ENCODE measurements at regions not wholly inside any gene's neighbourhood (a gene's known extent, or its start where the extent isn't known, plus 50 kb on each side); places are given as distances from the start of the nearest gene placed in this dataset.
A peak's percentile ranks its signal among the peaks of the same experiment; 100 is the strongest.
"Not testable (repeated sequence)": the region's sequence is repeated elsewhere in the genome, so short reads cannot be mapped to it uniquely, and the experiment has no call there.

DNA sequence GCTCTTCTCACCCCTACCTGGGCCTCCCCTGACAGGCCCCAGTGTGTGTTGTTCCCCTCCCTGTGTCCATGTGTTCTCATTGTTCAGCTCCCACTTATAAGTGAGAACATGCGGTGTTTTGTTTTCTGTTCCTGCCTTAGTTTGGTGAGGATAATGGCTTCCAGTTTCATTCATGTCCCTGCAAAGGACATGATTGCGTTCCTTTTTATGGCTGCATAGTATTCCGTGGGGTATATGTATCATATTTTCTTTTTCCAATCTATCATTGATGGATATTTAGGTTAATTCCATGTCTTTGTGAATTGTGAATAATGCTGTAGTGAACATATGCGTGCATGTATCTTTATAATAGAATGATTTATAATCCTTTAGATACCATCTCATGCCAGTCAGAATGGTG, 159.4 kb upstream of the RPS23 start:
- intact Hi-C loops (cut with micrococcal nuclease); H3K4me2 ChIP-seq (ENCODE audit: insufficient read depth, low read length); H3K36me3 ChIP-seq (ENCODE audit: control insufficient read depth, insufficient read depth, low read length); ATAC-seq; H3K9me3 ChIP-seq (replicated peaks; ENCODE audit: control insufficient read depth, insufficient read depth, low read depth, low read length); BruUV-seq (replicated peaks); H3K27ac ChIP-seq (ENCODE audit: extremely low read depth, low read depth, low read length); H4K20me1 ChIP-seq (replicated peaks; ENCODE audit: control insufficient read depth, insufficient read depth, low read length); FAIRE-seq; H3K27me3 ChIP-seq (ENCODE audit: control insufficient read depth in 2 of 2, insufficient read depth in 2 of 2, low read length in 2 of 2); DNase-seq (ENCODE audit: extremely low read depth in 1 of 4, low spot score in 3 of 4); H3K4me3 ChIP-seq; H3K4me1 ChIP-seq (replicated peaks in 1 of 2; ENCODE audit: control insufficient read depth in 2 of 2, insufficient read depth in 2 of 2, low read length in 2 of 2); H3K9me1 ChIP-seq (ENCODE audit: control insufficient read depth, insufficient read depth, low read length); H2AFZ ChIP-seq (ENCODE audit: low read depth, low read length); H3K9ac ChIP-seq (ENCODE audit: insufficient read depth in 1 of 2, low read depth in 2 of 2, low read length in 2 of 2); H3K79me2 ChIP-seq (ENCODE audit: control insufficient read depth, insufficient read depth, low read length); in situ Hi-C loops (cut with MboI); CTCF ChIA-PET (ENCODE audit: low intra/inter-chr PET ratio): not testable (repeated sequence)
- POLR2A ChIA-PET, result interaction anchor here (0.6 kb wide), 1 partner anchor 208 kb away, joined by 5 read pairs; no protein-coding TSS in a partner anchor
- TF ChIP-seq ZNF146 (CRISPR knock-in tag; IDR thresholded peaks at IDR 0.05; ENCODE audit: unreplicated experiment), result peak; percentile 77
- WGBS (ENCODE audit: insufficient coverage, low coverage, missing lambda C conversion rate), result 55% methylated on average over 4 of the region's 4 CpGs

- H4K20me1 ChIP-seq (replicated peaks; ENCODE audit: control insufficient read depth, insufficient read depth, low read length), result no peaks in the 10 kb centered on the region
- ATAC-seq (peak; percentile 57), DNase-seq (ENCODE audit: extremely low read depth in 1 of 4, low spot score in 3 of 4) (no peak), FAIRE-seq (no peak)
- intact Hi-C loops (cut with micrococcal nuclease), result no loop called here
- in situ Hi-C loops (cut with MboI), result no loop called here
- ChIA-PET POLR2A (no interaction called here), CTCF (ENCODE audit: low intra/inter-chr PET ratio) (no interaction called here)
- BruUV-seq (replicated peaks), result no TSS peak
- no peaks in the 10 kb centered on the region for H3K9me1 ChIP-seq (ENCODE audit: control insufficient read depth, insufficient read depth, low read length)
- H3K27ac ChIP-seq (ENCODE audit: extremely low read depth, low read depth, low read length), result no peak overlapping the region
- H3K27me3 ChIP-seq (ENCODE audit: control insufficient read depth in 2 of 2, insufficient read depth in 2 of 2, low read length in 2 of 2), result no peaks in the 10 kb centered on the region
- peaks cover 0 to 5% of the 10 kb centered on the region in 2 experiments; a peak in 1 of 5 replicates for H3K4me1 ChIP-seq (replicated peaks in 1 of 2; ENCODE audit: control insufficient read depth in 2 of 2, insufficient read depth in 2 of 2, low read length in 2 of 2)
- H3K4me3 ChIP-seq, result no peak overlapping the region
- peaks cover 2% of the 10 kb centered on the region; the same call in 1 of the 3 replicates for H3K79me2 ChIP-seq (ENCODE audit: control insufficient read depth, insufficient read depth, low read length)
- H3K4me2 ChIP-seq (ENCODE audit: insufficient read depth, low read length), result no peak overlapping the region
- 46% methylated on average over 2 of the region's 2 CpGs for WGBS (ENCODE audit: insufficient coverage, low coverage, missing lambda C conversion rate)
- no peak overlapping the region for H2AFZ ChIP-seq (ENCODE audit: low read depth, low read length)
- H3K9ac ChIP-seq (ENCODE audit: insufficient read depth in 1 of 2, low read depth in 2 of 2, low read length in 2 of 2), result no peak overlapping the region
- H3K36me3 ChIP-seq (ENCODE audit: control insufficient read depth, insufficient read depth, low read length), result no peaks in the 10 kb centered on the region
- H3K9me3 ChIP-seq (replicated peaks; ENCODE audit: control insufficient read depth, insufficient read depth, low read depth, low read length), result no peaks in the 10 kb centered on the region
- TF ChIP-seq ERF (CRISPR knock-in tag; IDR thresholded peaks at IDR 0.05) (no peak), HMG20A (CRISPR knock-in tag; conservative IDR thresholded peaks at IDR 0.05) (no peak), TCF7L2 (IDR thresholded peaks at IDR 0.05; ENCODE audit: low read depth, low read length) (no peak), SP2 (IDR thresholded peaks at IDR 0.05; ENCODE audit: extremely low read depth, low read depth, low read length, poor library complexity, severe bottlenecking) (no peak), PHF8 (IDR thresholded peaks at IDR 0.05; ENCODE audit: borderline replicate concordance, low read length) (no peak), RB1 (IDR thresholded peaks at IDR 0.05; ENCODE audit: low read depth) (no peak), CEBPB (tag; IDR thresholded peaks at IDR 0.05) (no peak)
- TF ChIP-seq, protein P1, sequence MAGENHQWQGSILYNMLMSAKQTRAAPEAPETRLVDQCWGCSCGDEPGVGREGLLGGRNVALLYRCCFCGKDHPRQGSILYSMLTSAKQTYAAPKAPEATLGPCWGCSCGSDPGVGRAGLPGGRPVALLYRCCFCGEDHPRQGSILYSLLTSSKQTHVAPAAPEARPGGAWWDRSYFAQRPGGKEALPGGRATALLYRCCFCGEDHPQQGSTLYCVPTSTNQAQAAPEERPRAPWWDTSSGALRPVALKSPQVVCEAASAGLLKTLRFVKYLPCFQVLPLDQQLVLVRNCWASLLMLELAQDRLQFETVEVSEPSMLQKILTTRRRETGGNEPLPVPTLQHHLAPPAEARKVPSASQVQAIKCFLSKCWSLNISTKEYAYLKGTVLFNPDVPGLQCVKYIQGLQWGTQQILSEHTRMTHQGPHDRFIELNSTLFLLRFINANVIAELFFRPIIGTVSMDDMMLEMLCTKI (IDR thresholded peaks at IDR 0.05; ENCODE audit: partially characterized antibody), result no peak
- TF ChIP-seq, protein P2, sequence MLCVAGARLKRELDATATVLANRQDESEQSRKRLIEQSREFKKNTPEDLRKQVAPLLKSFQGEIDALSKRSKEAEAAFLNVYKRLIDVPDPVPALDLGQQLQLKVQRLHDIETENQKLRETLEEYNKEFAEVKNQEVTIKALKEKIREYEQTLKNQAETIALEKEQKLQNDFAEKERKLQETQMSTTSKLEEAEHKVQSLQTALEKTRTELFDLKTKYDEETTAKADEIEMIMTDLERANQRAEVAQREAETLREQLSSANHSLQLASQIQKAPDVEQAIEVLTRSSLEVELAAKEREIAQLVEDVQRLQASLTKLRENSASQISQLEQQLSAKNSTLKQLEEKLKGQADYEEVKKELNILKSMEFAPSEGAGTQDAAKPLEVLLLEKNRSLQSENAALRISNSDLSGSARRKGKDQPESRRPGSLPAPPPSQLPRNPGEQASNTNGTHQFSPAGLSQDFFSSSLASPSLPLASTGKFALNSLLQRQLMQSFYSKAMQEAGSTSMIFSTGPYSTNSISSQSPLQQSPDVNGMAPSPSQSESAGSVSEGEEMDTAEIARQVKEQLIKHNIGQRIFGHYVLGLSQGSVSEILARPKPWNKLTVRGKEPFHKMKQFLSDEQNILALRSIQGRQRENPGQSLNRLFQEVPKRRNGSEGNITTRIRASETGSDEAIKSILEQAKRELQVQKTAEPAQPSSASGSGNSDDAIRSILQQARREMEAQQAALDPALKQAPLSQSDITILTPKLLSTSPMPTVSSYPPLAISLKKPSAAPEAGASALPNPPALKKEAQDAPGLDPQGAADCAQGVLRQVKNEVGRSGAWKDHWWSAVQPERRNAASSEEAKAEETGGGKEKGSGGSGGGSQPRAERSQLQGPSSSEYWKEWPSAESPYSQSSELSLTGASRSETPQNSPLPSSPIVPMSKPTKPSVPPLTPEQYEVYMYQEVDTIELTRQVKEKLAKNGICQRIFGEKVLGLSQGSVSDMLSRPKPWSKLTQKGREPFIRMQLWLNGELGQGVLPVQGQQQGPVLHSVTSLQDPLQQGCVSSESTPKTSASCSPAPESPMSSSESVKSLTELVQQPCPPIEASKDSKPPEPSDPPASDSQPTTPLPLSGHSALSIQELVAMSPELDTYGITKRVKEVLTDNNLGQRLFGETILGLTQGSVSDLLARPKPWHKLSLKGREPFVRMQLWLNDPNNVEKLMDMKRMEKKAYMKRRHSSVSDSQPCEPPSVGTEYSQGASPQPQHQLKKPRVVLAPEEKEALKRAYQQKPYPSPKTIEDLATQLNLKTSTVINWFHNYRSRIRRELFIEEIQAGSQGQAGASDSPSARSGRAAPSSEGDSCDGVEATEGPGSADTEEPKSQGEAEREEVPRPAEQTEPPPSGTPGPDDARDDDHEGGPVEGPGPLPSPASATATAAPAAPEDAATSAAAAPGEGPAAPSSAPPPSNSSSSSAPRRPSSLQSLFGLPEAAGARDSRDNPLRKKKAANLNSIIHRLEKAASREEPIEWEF (CRISPR knock-in tag; IDR thresholded peaks at IDR 0.05), result no peak
These were observed 158.1 kb upstream of the RPS23 start for GRCh38 chr5:82436291-82436690.
